GM21825 (cell line): ENCODE measurements at regions not wholly inside any gene's neighbourhood (a gene's known extent, or its start where the extent isn't known, plus 50 kb on each side); places are given as distances from the start of the nearest gene placed in this dataset.
"Not testable (repeated sequence)": the region's sequence is repeated elsewhere in the genome, so short reads cannot be mapped to it uniquely, and the experiment has no call there.

Experiments used
- ATAC-seq: cut with Tn5 transposase; IDR thresholded peaks from one replicate; pipeline ENCODE4 v1.9.1; 2021; ENCODE audit warnings: mild to moderate bottlenecking, moderate library complexity; ENCODE audit not compliant: unreplicated experiment

GRCh38 chr7:19958309-19958896, 185.0 kb upstream of the TMEM196 start:
- no peak for ATAC-seq

GRCh38 chr7:19957664-19958063, 184.2 kb upstream of the TMEM196 start:
- ATAC-seq = no peak

DNA sequence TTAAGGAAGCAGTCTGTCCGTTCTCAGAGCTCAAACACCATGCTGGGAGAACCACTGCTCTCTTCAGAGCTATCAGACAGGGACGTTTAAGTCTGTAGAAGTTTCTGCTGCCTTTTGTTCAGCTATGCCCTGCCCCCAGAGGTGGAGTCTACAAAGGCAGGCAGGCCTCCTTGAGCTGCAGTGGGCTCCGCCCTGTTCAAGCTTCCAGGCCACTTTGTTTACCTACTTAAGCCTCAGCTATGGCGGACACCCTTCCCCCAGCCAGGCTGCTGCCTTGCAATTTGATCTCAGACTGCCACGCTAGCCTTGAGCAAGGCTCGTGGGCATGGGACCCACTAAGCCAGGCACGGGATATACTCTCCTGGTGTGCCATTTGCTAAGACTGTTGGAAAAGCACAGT, 180.7 kb upstream of the TMEM196 start:
- not testable (repeated sequence) for ATAC-seq

DNA sequence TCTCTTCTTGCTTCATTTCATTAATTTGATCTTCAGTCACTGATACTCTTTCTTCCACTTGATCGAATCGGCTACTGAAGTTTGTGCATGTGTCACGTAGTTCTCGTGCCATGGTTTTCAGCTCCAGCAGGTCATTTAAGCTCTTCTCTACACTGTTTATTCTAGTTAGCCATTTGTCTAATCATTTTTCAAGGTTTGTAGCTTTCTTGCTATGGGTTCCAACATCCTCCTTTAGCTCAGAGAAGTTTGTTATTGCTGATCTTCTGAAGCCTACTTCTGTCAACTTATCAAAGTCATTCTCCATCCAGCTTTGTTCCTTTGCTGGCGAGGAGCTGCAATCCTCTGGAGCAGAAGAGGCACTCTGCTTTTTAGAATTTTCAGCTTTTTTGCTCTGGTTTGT, 180.0 kb upstream of the TMEM196 start:
- not testable (repeated sequence) for ATAC-seq

DNA sequence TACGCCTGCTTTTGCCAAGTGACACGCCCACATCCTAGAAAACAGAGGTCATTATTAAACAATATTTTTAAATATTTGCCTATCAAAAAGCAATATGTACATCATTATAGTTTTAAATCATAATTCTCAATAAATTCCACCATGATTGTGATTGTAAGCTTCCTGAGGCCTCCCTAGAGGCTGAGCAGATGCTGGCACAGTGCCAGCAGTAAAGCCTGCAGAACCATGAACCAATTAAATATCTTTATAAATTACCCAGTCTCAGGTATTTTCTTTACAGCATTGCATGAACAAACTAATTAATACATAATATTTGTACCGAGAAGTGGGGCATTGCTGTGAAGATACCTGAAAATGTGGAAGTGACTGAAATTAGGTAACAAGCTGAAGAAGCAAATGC, 174.7 kb upstream of the TMEM196 start:
- no peak for ATAC-seq

DNA sequence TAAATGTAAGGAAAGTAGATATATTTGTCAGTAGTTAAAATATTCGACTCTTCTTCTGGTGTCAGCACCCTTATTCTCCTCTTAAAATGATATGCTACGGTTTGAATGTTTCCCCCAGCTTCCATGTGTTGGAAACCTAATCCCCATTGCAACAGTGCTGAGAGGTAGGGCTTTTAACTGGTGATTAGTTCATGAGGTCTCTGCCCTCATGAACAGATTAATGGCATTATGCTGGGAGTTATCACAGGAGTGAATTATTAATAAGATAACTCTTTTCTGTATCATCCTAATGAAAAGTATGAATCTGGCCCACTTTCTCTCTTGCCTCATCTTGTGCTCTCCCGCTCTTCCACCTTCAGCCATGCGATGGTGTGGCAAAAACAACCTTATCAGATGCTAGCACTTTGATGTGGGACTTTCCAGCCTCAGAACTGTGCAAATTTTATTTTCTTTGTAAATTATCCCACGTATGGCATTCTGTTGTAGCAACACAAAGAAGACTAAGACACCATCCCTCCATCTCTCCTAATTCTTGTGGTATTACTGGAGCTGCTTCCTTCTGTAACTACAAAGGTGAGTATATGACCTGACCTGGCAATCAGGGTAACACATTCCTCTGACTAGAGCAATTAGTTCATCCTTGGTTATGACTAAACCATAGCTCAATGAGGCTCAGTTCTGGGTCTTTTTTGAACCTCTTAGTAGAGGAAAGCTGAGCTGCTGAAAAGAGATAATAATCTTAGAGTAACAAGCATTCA, 171.1 kb upstream of the TMEM196 start:
- no peak for ATAC-seq

GRCh38 chr7:19939746-19940145, 166.3 kb upstream of the TMEM196 start:
- ATAC-seq = no peak

DNA sequence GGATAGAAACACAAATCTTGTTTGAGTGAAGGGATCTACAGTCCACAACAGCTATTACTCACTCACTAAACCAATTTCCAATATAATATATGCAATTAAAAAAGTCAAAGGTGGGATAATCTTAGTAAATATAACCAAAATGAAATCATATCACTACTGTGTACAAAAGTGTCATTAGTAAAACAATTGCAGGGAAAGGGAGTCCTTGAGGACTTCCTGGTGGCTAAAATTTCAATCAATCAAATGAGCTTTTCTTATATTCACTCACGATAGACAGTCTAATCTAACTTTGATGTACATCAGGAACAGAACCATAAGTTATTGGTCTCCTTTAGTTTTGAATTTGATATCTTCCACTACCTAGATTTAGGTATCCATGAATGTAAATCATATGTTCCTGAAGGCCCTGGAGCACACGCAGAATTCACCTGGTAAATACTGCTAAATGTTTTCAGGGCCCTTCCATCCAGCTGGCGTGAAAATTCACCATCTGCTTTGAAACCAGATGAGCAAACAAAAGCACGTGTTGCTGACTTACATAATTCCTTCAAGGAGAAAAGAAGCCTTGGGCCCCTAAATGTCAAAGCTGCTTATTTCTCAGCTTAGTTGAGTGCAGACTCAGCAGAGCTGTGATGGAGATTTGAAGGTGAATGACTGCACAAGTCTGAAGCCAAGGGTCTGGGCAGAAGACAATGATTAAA, 159.3 kb upstream of the TMEM196 start:
- no peak for ATAC-seq

- no peak for ATAC-seq
These were observed 157.4 kb upstream of the TMEM196 start for GRCh38 chr7:19930851-19931250.

- no peak for ATAC-seq
These were observed 156.6 kb upstream of the TMEM196 start for GRCh38 chr7:19930051-19930450.

DNA sequence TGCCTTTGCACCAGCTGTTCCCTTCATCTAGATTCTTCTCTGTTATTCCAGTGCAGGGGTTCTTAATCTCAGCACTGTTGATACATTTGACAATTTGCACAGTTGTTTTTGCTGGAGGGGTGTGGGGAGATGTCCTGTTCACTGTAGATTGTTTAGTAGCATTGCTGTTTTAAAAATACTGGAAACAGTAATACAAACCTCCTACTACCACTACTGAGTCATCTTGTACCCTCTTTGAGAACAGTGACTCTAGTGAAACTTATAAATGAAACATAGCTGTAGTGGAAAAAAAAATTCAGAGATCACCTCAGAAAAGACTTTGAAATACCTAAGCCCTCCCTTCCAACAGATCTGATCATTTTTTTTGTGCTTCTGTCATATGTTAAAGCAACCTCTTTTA, 154.8 kb upstream of the TMEM196 start:
- peak; percentile 77 for ATAC-seq

DNA sequence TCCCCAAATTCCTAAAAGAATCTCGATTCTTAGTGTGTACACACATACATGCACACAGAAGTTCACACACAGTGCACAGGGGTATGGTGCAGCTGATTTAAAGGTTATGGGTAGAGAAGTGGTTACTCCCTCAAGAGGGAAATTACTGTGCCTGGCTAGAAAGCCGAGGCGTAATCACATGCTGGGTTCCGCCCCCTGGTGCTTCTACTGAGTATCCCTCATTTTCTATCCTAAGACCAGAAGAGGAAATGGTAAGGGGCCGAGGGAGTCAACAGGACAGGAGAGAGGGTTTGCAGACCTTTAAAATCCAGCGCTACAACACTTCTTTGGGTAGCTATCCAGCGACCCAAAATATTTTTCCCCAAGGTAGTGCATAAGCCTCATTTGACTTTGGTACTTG, 147.3 kb upstream of the TMEM196 start:
- ATAC-seq = no peak

GRCh38 chr7:19920166-19920565, 146.7 kb upstream of the TMEM196 start:
- no peak for ATAC-seq

DNA sequence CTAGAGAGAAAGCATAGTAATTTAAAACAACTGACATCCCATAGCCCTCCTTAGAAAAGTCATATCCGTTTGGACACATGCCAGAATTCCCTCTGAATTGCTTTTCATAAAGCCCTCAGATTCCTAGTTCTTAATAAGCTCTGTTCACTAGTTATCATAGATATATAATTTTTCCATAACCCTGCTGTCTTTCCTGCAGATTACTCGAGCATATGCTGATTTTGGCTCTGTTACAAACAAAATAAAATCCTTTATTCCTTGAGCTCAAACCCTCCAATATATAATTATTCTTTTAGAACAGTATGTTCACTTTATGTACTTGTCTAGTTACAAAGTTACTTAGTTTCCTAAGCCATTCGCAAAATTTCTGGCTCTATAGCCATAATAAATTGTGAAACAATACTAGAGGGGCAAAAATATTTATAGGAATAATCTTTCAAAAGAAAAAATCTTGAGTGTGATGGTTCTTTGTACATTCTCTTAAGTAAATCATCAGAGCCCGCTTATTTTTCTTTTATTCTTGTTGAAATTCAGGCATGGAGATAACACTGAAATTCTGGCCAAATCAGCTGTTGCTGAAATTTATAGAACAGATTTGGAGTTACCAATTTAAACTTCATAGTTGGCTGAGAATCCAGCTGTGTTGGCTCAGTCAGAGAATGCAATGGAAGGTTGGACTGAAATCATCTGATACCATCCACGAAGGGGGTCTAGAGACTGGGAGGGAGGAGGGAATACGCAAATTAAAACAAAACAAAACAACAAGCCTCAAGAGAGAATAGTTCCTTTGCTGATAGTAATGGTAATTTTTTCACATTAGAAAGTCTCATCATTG, 146.1 kb upstream of the TMEM196 start:
- ATAC-seq = no peak

DNA sequence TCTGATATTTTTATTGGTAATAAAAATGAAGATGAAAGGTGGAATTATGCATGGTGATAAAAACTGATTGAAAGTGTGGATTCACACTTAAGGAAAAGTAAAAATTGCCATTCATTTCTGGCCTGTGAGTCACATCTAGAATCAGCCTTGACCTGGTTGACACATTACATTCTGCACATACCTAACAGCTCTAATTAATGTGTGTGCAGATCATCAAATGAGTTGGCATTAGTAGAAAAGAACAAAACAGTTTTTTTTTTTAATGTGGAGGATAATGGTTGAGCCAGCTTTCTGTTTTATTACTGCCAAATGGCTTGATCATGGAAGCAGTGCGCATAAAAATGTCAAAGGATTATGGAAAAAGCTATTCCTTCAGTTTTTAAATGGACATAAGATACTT, 142.6 kb upstream of the TMEM196 start:
- no peak for ATAC-seq

- no peak for ATAC-seq
These were observed 142.2 kb upstream of the TMEM196 start for GRCh38 chr7:19915596-19915995.

- ATAC-seq = no peak
These were observed 141.4 kb upstream of the TMEM196 start for GRCh38 chr7:19914866-19915265.

GRCh38 chr7:19900118-19900517, 126.7 kb upstream of the TMEM196 start:
- ATAC-seq = no peak

GRCh38 chr7:19899529-19899928, 126.1 kb upstream of the TMEM196 start:
- no peak for ATAC-seq

GRCh38 chr7:19882893-19883292, 109.5 kb upstream of the TMEM196 start:
- not testable (repeated sequence) for ATAC-seq

- ATAC-seq = no peak
These were observed 98.7 kb upstream of the TMEM196 start for GRCh38 chr7:19872094-19872493.
